H1 (cell line): ENCODE measurements at regions not wholly inside any gene's neighbourhood (a gene's known extent, or its start where the extent isn't known, plus 50 kb on each side); places are given as distances from the start of the nearest gene placed in this dataset.
"Not testable (repeated sequence)": the region's sequence is repeated elsewhere in the genome, so short reads cannot be mapped to it uniquely, and the experiment has no call there.

Experiments
- CTCF ChIA-PET: fragments of 300-600 bp; sonication (Branson Sonifier 250); formaldehyde crosslinking; loops from one replicate; lab custom pipeline; 2021; ENCODE audit not compliant: partially characterized antibody; lab: Charles Lee
- POLR2A ChIA-PET: fragments of 300-600 bp; sonication (Branson Sonifier 250); formaldehyde crosslinking; loops from one replicate; lab custom pipeline; 2021; ENCODE audit warnings: inconsistent platforms; ENCODE audit not compliant: partially characterized antibody; lab: Charles Lee
- DNase-seq, 2 experiments: peaks; one replicate each; pipeline versions ENCODE4 v3.0.0 to v3.0.0-alpha.2; 2010 to 2022; ENCODE audit warnings: low spot score in 2 of 2, low read depth in 1 of 2, mixed read lengths in 1 of 2
- FAIRE-seq: peaks from 2 replicates; lab custom pipeline; 2011; peaks lifted over from hg19 to GRCh38; lab: Jason Lieb, UNC
- H2AFZ ChIP-seq: 2 replicates; pipeline ENCODE4 v1.8.1; 2012; ENCODE audit warnings: low read length, inconsistent platforms
- H2AK5ac ChIP-seq: 2 replicates; pipeline ENCODE4 v1.6.1; 2013; ENCODE audit warnings: low read depth, low read length
- H2BK120ac ChIP-seq: replicated peaks from 2 replicates; pipeline ENCODE3; 2013; ENCODE audit warnings: low read depth, low read length, inconsistent platforms
- H2BK12ac ChIP-seq: 2 replicates; pipeline ENCODE4 v1.6.1; 2013; ENCODE audit warnings: low read depth, low read length
- H2BK15ac ChIP-seq: 2 replicates; pipeline ENCODE4 v1.6.1; 2013; ENCODE audit warnings: low read length
- H2BK20ac ChIP-seq: 2 replicates; pipeline ENCODE4 v1.6.1; 2013; ENCODE audit warnings: low read length
- H2BK5ac ChIP-seq: 2 replicates; pipeline ENCODE4 v1.6.1; 2013; ENCODE audit warnings: low read depth, low read length
- H3K14ac ChIP-seq: 2 replicates; pipeline ENCODE4 v1.6.1; 2013; ENCODE audit warnings: inconsistent platforms; ENCODE audit not compliant: insufficient read length
- H3K18ac ChIP-seq: 2 replicates; pipeline ENCODE4 v1.6.1; 2013; ENCODE audit warnings: low read length; ENCODE audit errors: extremely low read depth
- H3K23ac ChIP-seq: 2 replicates; pipeline ENCODE4 v1.6.1; 2013; ENCODE audit warnings: inconsistent platforms; ENCODE audit not compliant: insufficient read length
- H3K23me2 ChIP-seq: 2 replicates; pipeline ENCODE4 v1.6.1; 2013; ENCODE audit warnings: low read depth, low read length
- H3K27ac ChIP-seq: 2 replicates; pipeline ENCODE4 v1.6.1; 2011; ENCODE audit warnings: low read depth, low read length, inconsistent platforms
- H3K27me3 ChIP-seq, 4 experiments: replicated peaks in 1 of 4; 1 replicate in 1 of 4; 2 replicates in 3 of 4; pipeline versions ENCODE4 v1.6.1 to v1.8.1; 2011 to 2013; ENCODE audit warnings: low read length in 3 of 4, mild to moderate bottlenecking in 3 of 4, inconsistent platforms in 2 of 4, mixed read lengths in 2 of 4, moderate library complexity in 1 of 4; ENCODE audit not compliant: control insufficient read depth in 3 of 4, insufficient read depth in 3 of 4; ENCODE audit errors: extremely low read depth in 1 of 4
- H3K36me3 ChIP-seq, 4 experiments: 2 replicates each; pipeline versions ENCODE4 v1.6.1 to v1.8.1; 2011 to 2013; ENCODE audit warnings: mild to moderate bottlenecking in 4 of 4, low read length in 3 of 4, moderate library complexity in 2 of 4, control low read depth in 1 of 4, inconsistent platforms in 1 of 4; ENCODE audit not compliant: insufficient read depth in 4 of 4, control insufficient read depth in 2 of 4
- H3K4ac ChIP-seq: replicated peaks from 2 replicates; pipeline ENCODE3; 2013; ENCODE audit warnings: low read length, low read depth, mixed read lengths, inconsistent platforms; ENCODE audit not compliant: insufficient read length
- H3K4me1 ChIP-seq, 4 experiments: replicated peaks in 1 of 4; 1 replicate in 1 of 4; 2 replicates in 3 of 4; pipeline versions ENCODE4 v1.6.1 to v1.8.1; 2011 to 2013; ENCODE audit warnings: low read length in 3 of 4, inconsistent platforms in 2 of 4, mixed read lengths in 1 of 4; ENCODE audit not compliant: insufficient read depth in 4 of 4, control insufficient read depth in 3 of 4
- H3K4me2 ChIP-seq, 2 experiments: 2 replicates each; pipeline versions ENCODE4 v1.6.1 to v1.8.1; 2011 to 2013; ENCODE audit warnings: low read depth in 2 of 2, low read length in 2 of 2, control low read depth in 1 of 2, inconsistent platforms in 1 of 2, mild to moderate bottlenecking in 1 of 2; ENCODE audit not compliant: insufficient read depth in 1 of 2
- H3K4me3 ChIP-seq, 4 experiments: fragments of 200-600, 300-600 bp in 1 of 4; sonication (generic), shearing (Covaris generic), sonication (Bioruptor Twin) in 1 of 4; 2 replicates each; pipeline versions ENCODE4 v1.5.1 to v1.8.1; 2011 to 2016; ENCODE audit warnings: low read length in 4 of 4, low read depth in 3 of 4, control low read depth in 2 of 4, inconsistent platforms in 2 of 4, mild to moderate bottlenecking in 2 of 4, mixed read lengths in 1 of 4, moderate library complexity in 1 of 4; ENCODE audit not compliant: insufficient read depth in 2 of 4; ENCODE audit errors: extremely low read depth in 1 of 4
- H3K56ac ChIP-seq: replicated peaks from 2 replicates; pipeline ENCODE3; 2013; ENCODE audit warnings: low read depth, mild to moderate bottlenecking, mixed read lengths, low read length, inconsistent platforms; ENCODE audit not compliant: insufficient read length
- H3K79me1 ChIP-seq: 2 replicates; pipeline ENCODE4 v1.6.1; 2013; ENCODE audit warnings: low read depth, low read length, control low read depth
- H3K79me2 ChIP-seq, 2 experiments: 2 replicates each; pipeline versions ENCODE4 v1.6.1 to v1.8.1; 2012 to 2013; ENCODE audit warnings: low read length in 2 of 2, mild to moderate bottlenecking in 2 of 2, inconsistent platforms in 1 of 2; ENCODE audit not compliant: insufficient read depth in 2 of 2, control insufficient read depth in 1 of 2
- H3K9ac ChIP-seq, 4 experiments: replicated peaks in 1 of 4; 1 replicate in 1 of 4; 2 replicates in 3 of 4; pipeline versions ENCODE4 v1.6.1 to v1.8.1; 2011 to 2013; ENCODE audit warnings: low read depth in 3 of 4, low read length in 3 of 4, control low read depth in 2 of 4, mild to moderate bottlenecking in 2 of 4, moderate library complexity in 2 of 4, inconsistent platforms in 1 of 4; ENCODE audit errors: extremely low read depth in 1 of 4
- H3K9me3 ChIP-seq, 2 experiments: 2 replicates each; pipeline versions ENCODE4 v1.6.1 to v1.8.1; 2012 to 2013; ENCODE audit warnings: mild to moderate bottlenecking in 2 of 2, moderate library complexity in 2 of 2, control low read depth in 1 of 2, inconsistent platforms in 1 of 2, low read depth in 1 of 2, low read length in 1 of 2, mixed read lengths in 1 of 2; ENCODE audit not compliant: insufficient read depth in 2 of 2
- H4K20me1 ChIP-seq, 2 experiments: replicated peaks in 1 of 2; 2 replicates each; pipeline versions ENCODE3 to v1.8.1; 2011 to 2013; ENCODE audit warnings: inconsistent platforms in 2 of 2, low read length in 2 of 2, mild to moderate bottlenecking in 1 of 2; ENCODE audit not compliant: insufficient read depth in 2 of 2, control insufficient read depth in 1 of 2
- H4K5ac ChIP-seq: 2 replicates; pipeline ENCODE4 v1.6.1; 2013; ENCODE audit warnings: low read length, low read depth, mixed read lengths, inconsistent platforms; ENCODE audit not compliant: insufficient read length
- H4K8ac ChIP-seq: 2 replicates; pipeline ENCODE4 v1.8.0; 2013; ENCODE audit warnings: mild to moderate bottlenecking, moderate library complexity, low read length, inconsistent platforms; ENCODE audit not compliant: insufficient read depth; ENCODE audit errors: extremely low read depth
- H4K91ac ChIP-seq: replicated peaks from 2 replicates; pipeline ENCODE3; 2013; ENCODE audit warnings: low read length, mixed read lengths, inconsistent platforms; ENCODE audit not compliant: insufficient read length
- TBP ChIP-seq: IDR thresholded peaks from 2 replicates; pipeline ENCODE4 v1.6.1; 2011; ENCODE audit warnings: low read depth, low read length, improper control_type of control experiment
- WGBS, 2 experiments: shearing (Covaris generic) in 1 of 2; methylation state at CpG; one replicate each; pipeline versions ENCODE4 v1.1.6 to v1.1.7; 2013 to 2015; ENCODE audit warnings: low lambda C conversion rate in 2 of 2, mixed read lengths in 2 of 2, inconsistent platforms in 1 of 2, low coverage in 1 of 2, missing lambda C conversion rate in 1 of 2; ENCODE audit not compliant: insufficient replicate concordance in 2 of 2, insufficient coverage in 1 of 2, insufficient read length in 1 of 2; ENCODE audit errors: extremely low coverage in 1 of 2, missing lambda C conversion rate in 1 of 2; 5-methylcytosine and 5-hydroxymethylcytosine counted together

DNA sequence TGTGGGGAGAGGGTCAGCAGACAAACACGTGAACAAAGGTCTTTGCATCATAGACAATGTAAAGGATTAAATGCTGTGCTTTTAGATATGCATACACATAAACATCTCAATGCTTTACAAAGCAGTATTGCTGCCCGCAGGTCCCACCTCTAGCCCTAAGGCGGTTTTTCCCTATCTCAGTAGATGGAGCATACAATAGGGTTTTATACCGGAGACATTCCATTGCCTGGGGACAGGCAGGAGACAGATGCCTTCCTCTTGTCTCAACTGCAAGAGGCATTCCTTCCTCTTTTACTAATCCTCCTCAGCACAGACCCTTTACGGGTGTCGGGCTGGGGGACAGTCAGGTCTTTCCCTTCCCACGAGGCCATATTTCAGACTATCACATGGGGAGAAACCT is 279.5 kb downstream of the AKAIN1 start:
- H2AFZ ChIP-seq, H2BK15ac ChIP-seq, H2BK5ac ChIP-seq, H2BK12ac ChIP-seq, H3K4me2 ChIP-seq, H4K91ac ChIP-seq, H3K4me3 ChIP-seq, CTCF ChIA-PET, DNase-seq, H3K79me2 ChIP-seq, H3K23ac ChIP-seq, H4K20me1 ChIP-seq, H2AK5ac ChIP-seq, H3K56ac ChIP-seq, POLR2A ChIA-PET, H3K14ac ChIP-seq, H3K4ac ChIP-seq, H3K9me3 ChIP-seq, H3K18ac ChIP-seq, H3K4me1 ChIP-seq, H3K27ac ChIP-seq, H3K9ac ChIP-seq, H3K36me3 ChIP-seq, H4K5ac ChIP-seq, FAIRE-seq, H3K79me1 ChIP-seq, H2BK120ac ChIP-seq, H3K23me2 ChIP-seq, H4K8ac ChIP-seq, H2BK20ac ChIP-seq, H3K27me3 ChIP-seq: not testable (repeated sequence)
- TF ChIP-seq TBP = 0 out of 2 replicates have a peak, but pooled peaks have one; percentile 14
- 82% methylated on average over 3 of the region's 7 CpGs; no CpG with 5 or more reads in 1 of the 2 experiments for WGBS, 2 experiments
